ENCODE measurements at regions not wholly inside any gene's neighbourhood (a gene's known extent, or its start where the extent isn't known, plus 50 kb on each side); places are given as distances from the start of the nearest gene placed in this dataset.
"Not testable (repeated sequence)": the region's sequence is repeated elsewhere in the genome, so short reads cannot be mapped to it uniquely, and the experiment has no call there.

DNA sequence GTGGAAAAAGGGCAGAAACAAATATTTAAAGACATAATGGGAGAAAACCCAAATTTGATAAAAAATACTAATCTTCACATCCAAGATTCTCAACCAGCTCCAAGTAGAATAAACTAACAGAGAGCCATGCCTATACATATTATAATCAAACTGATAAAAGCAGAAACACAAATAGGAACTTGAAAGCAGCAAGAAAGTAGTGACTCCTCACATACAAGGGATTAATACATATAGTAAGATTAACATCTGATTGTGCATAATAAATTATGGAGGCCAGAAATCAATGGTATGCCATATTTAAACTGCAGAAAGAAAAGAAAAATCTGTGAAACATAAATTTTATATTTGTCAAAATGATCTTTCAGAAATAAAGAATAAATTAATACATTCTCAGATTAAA lies 454.3 kb upstream of the PCDH10 start:
- DNase-seq, result no peak

DNA sequence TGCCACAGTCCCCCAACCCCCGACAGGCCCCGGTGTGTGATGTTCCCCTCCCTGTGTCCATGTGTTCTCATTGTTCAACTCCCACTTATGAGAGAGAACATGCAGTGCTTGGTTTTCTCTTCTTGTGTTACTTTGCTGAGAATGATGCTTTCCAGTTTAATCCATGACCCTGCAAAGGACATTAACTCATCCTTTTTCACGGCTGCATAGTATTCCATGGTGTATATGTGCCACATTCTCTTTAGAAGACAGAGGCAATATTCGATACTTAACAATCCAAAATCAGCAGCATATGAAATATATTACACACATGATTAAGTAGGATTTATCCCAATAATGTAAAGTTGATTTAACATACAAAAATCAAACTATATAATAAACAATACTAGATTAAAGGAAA lies 451.6 kb upstream of the PCDH10 start:
- not testable (repeated sequence) for DNase-seq

DNA sequence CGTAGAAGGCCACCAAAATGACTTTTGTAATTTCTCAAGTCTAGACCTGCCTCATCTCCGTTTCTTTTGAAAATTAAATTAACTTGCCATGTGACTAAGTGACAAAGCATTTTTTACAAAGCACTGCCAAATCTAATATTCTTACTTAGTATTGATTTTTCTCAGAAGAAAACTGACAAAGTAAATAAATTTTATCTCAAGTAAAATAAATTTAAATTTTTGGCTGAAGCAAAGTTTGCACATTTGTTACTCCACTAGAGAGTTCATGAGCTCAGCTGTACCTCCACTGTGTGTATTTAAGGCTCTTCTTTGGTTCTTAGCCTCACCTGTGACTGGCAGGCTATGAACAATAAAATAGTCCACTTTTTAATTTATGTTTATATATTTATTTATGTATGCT lies 441.1 kb upstream of the PCDH10 start:
- no peak for DNase-seq

DNA sequence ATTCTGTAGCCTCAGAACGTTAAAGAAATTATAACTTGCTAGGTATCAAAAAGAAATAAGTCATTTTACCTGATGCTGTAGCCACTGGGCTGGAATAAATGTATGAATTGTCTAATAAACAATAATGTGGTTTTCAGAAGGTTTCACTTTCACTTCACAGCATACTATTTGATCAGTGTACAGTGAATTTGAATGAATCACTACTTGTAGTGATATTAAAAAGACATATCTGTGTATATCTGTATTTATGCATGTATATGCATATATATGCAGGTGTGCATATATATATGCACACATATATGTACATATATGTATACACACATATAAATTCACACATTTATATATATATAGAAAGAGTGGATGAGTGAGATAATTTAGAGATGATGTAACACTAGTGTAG lies 440.0 kb upstream of the PCDH10 start:
- no peak for DNase-seq

DNA sequence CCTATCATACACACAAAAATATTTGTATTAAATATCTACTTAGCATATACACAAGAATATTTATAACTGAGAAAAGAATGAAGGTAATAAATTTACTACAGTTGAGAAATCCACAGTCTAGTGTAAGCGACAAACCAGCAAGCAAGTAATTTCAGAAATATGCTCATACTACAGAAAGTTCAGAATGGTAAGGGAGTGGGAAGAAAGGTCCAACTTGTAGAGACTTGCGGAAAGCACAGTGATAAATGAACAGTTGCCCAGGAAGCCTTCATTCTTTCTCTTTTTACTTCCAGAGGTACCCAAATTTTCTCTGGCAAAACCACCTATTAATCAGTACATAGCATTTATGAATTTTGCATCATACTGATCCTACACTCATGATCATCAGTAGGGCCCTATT lies 438.1 kb upstream of the PCDH10 start:
- DNase-seq, result no peak

DNA sequence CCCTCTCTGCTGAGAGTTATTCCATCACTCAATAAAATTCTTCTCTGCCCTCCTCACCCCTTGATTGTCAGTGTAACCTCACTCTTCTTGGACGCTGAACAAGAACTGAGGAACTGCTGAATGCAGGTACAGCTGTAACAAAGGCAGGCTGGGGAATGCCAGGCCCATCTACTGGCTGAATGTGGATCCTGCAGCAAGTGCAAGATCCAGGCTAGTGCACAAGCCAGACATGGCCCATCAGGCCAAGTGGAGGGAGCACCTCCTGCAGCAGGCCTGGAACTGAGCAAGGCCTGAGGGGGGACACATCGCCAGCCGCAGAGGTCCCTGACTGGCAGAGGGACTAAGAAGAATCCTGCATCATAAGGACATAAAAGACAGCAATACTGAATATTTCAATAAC lies 411.8 kb upstream of the PCDH10 start:
- no peak for DNase-seq

DNA sequence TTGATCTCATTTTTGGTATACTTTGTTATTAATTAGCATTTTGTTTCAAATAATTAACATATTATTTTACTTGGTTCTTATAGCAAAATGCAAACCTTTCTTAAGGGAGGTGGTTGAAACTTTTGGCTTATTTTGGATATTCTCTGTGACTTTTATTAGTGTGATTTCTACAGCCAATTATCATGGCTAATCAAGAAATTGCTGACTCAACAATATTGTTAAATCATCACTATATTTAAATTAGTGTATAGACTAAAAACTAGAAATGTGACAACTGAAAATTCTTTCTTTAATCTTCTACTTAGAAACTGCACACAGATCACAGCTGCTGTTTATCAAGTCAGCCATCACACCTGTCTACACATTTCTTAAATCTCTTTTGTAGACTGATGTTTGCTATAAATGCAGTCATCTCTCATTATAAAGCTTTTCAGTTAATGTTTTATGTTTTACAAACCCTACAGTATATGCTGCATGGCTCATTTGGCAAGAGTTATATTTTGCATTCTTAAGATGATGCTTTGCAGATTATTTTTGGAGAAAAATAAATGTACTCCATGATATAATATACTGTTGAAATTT lies 389.8 kb upstream of the PCDH10 start:
- no peak for DNase-seq

DNA sequence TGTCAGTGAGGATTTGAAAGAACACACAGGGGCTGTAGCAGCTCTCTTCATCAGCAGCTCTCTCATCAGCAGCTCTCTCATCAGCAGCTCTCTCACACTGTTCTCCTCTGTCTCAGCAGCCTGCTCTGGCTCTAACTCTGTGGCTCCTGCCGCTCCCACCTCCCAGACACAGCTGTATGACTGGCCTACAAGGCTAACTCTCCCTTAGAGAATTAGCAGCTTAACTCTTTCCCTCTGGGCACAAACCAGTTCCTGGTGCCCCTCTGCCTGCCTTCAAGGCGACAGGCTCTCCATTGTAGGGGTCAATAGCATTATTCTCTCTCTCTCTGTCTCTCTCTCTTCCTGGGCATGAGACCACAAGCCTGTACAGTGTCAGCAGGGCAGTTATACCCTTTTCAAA lies 385.6 kb upstream of the PCDH10 start:
- no peak for DNase-seq

DNA sequence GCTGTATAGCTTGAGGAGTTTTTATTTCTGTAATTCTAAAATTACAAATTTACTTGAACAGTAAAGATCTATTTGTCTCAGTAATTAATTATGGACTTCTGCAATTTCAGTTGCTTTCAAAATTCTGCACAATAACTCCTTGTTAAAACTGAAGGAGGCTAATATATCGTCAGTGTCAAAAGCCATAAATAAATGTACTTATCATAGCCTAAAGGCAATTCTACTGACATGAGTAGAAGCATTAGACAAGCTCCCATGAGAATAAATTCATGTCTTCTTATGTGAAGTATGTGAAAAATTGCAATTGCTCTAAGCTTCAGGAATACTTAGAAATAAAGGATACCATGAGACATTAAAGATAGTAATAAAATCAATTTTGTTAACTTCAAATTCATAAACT lies 381.2 kb upstream of the PCDH10 start:
- DNase-seq, result no peak

DNA sequence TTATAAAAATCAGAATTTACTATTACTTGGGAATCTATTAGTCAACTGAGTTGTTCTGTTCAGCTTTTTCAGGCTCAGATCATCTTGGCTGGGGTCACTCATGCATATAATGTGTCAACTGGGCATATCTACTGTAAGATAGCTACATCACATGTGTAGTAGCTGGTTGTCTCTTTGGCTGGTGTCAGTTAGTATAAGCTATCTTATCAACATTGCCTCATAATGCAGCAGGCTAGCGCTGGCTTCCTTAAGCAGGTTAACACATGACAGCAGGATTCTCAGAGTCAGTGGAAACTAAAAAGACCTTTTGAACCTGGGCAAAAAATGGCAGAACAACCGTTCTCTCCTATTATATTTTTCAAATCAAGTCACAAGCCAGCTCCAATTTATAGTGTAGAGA lies 378.3 kb upstream of the PCDH10 start:
- DNase-seq, result no peak

DNA sequence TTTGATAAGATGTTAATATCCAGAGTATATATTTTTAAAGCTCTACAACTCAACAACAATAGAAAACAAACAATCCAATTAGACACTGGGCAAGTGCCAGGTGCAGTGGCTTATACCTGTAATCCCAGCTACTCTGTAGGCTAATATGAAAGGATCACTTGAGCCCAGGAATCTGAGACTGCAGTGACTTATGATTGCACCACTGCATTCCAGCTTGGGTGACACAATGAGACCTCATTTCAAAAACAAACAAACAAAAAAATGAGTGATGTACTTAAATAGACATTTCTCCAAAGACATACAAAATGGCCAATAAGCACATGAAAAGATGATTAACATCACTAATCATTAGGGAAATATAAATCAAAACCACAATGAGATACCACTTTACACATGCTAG lies 356.8 kb upstream of the PCDH10 start:
- no peak for DNase-seq

DNA sequence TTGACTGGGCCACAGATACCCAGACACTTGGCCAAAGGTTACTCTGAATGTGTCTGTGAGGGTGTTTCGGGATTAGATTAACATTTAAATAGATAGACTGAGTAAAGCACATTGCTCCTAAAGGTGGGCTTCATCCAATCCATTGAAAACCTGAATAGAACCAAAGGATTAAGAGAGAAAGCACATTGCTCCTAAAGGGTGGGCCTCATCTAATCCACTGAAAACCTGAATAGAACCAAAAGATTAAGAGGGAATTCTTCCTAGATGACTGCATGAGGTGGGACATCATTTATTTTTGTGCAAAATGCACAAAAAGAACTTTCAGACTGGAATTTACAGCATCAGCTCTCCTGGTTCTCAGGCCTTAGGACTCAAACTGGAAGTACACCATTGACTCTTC lies 351.2 kb upstream of the PCDH10 start:
- DNase-seq, result no peak

DNA sequence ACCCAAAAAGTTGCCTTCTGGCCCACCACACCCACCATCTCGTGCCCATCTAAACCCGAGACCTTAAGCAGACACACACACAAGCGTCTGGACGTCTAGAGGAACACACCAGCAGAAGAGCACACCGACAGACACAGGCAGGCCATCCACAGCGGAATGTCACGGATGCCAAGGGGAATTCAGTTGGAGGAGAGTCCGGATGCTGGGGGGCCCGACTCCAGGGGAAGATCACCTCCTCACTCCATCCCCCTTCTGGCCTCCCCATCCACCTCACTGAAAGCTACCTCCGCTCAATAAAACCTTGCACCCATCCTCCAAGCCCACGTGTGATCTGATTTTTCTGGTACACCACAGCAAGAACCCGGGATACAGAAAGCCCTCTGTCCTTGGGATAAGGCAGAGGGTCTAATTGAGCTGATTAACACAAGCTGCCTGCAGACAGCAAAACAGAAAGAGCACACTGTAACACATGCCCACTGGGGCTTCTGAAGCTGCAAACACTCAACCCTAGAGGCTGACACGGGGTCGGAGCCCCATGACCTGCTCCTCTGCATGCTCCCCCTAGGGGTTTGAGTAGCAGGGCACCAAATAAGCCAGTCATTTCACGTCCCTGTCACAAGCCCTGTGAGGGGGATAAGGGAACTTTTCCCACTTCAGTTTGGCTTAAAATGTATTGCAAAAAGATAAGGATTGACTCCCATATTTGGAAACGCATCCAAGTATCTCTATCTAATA lies 339.6 kb upstream of the PCDH10 start:
- DNase-seq, result no peak

DNA sequence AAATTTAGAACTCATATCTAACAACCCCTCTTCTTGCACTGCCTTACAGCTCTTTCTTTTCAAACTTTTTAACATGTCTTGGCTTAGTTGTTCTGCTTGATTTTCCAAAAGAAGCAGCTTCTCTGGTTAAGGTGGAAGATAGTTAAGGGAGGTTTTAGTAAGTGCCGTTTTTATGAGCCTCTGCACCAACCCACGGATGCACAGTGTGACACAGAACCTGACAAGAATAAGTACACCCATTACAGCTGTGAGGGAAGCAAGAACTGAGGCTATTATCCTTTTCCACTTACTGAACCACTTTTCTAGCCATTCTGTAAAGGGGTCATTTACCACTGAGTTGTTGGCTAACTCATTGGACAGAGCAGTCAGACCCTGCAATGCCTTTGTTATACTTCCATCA lies 336.0 kb upstream of the PCDH10 start:
- not testable (repeated sequence) for DNase-seq

DNA sequence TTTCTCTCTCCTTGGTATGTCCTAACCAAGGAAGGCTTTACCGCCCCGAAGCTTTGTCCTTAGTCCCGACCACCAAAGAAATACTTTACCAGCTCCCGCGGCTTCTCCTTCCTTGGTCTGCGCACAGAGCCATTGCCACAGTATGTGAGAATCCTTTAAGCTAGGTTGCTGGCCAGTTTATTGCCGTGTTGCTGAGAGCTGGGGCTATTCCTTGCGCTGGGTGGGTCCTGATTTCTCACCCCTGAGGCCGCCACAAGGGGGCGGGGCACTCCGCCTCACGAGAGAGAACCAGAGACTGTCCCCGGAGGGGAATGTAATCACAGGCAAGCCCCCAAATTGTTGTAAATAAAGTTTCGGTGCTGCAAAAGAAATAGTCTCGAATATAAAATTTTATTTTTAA lies 331.0 kb upstream of the PCDH10 start:
- DNase-seq, result no peak

DNA sequence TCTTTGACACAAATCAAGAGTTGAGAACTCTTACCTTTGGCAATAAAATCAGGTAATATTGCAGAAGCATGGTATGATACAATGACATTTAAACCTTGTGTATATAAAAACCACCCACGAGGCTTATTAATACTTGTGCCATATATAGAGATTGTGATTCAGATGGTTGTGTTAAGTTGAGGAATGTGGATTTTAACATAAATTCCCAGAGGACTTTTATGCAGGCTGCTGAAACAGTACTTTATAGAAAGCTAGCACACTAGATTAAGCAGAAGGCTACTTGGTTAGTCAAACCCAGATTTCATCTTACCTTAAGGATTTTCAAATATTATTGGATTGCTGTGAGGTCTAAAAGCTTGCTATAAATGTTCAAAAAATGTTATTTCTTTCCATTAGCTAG lies 325.7 kb upstream of the PCDH10 start:
- DNase-seq, result no peak

DNA sequence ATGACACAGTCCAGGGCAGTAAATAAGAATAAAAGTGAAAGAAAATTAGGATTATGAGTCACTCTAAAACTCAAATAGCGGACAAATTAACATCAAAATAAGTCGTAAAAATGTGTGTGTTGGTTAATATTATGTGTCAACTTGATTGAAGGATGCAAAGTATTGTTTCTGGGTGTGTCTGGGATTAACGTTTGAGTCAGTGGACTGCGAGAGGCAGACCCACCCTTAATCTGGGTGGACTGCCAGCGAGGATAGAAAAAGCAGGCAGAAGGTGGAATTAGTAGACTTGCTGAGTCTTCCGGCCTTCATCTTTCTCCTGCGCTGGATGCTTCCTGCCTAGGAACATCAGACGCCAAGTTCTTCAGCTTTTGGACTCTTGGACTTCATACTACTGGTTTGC lies 324.3 kb upstream of the PCDH10 start:
- no peak for DNase-seq

DNA sequence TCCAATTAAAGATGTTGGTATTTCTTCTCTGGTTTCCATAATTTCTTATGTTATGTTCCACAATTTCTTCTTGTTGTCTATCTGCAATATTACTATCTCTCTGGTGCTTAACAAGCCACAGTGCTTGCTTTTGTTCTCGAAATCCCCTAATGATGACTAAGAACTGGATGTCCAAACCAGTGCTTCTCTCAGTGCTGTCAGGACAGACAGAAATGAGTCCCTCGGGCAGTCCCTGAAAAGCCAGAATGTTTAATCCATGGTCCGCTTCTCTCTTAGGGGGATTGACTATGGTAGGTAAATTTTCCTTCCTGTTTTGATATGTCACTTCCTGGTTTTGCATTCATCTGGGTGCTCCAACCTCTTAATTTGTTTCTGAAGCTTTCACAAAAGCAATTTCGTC lies 321.6 kb upstream of the PCDH10 start:
- DNase-seq, result no peak

DNA sequence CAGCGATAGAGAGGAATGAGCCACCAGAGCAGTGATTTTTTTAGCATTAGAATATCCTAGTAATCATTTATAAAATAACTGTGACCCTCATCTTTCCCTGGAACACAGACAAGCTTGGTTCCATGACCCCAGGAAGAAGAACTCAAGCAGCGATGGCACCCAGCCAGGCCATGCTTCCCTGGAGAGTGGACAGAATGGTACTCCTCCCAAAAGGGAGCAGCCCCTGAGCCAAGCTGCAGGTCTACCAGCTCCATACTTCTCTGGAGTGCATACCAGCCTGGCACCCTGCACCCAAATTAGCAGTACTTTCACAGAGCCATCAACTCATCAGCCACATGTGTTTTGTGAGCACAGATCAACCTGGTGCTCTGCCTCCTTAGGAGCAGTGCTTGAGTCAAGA lies 310.9 kb upstream of the PCDH10 start:
- no peak for DNase-seq

DNA sequence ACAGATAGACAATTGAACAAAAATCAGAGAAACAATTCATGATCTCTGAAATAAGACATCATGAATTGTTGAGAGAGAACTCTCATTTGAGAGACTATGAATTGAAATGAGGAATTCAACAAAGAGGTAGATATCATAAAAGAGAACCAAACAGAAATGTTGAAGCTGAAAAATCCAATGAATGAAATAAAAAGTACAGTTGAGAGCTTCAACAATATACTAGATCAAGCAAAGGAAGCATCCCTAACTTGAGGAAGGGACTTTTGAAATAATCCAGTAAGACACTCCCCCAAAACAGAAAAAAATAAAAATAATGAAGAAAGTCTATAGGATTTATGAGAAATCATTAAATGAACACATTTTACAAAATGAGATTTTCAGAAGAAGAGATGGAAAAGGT lies 310.0 kb upstream of the PCDH10 start:
- DNase-seq, result no peak

DNA sequence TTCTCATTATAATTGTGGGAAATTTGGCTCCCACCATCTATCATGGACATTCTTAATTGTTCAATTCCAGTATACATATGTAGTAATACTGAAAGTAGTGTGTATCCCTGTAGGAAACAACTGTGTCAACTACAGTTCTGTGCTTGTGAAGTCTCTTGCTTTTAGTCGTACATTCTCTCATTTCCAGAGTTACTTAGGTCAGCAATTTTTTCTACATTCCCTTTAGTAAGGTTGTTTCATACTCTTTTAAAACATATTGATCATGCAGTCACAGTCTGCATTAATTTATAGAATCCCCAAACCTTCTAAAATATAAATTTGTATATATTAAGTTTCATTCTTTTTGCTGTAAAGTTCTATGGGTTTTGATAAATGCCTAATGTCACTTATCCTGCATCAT lies 289.2 kb upstream of the PCDH10 start:
- no peak for DNase-seq

DNA sequence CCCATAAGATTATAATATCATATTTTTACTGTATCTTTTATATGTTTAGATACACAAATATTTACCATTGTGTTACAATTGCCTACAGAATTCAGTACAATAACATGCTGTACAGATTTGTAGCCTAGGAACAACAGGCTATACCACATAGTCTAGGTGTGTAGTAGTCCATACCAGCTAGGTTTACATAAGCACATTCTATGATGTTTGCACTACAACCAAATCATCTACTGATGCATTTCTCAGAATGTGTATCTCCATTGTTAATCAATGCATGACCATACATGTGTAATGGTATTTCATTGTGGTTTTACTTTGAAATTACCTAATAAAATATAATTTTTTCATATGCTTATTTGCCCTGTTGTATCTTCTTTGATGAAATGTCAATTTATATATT lies 288.1 kb upstream of the PCDH10 start:
- no peak for DNase-seq

DNA sequence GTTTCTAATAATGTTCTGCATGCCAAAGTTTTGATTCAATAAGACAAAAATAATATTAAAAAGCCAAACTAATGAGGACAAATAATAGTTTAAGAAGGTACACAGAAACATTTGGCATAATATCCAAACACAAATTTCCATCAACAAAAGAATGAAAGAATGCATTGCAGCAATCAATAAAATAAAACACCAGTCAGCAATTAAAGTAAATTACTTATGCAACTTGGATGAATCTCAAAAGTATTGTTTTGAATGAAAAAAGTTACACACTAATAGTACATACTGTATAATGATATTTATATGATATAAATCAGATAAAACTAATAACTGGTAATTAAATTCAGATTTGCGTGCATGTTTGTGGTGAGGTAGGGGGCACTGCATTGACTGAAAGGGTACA lies 285.5 kb upstream of the PCDH10 start:
- DNase-seq, result no peak

DNA sequence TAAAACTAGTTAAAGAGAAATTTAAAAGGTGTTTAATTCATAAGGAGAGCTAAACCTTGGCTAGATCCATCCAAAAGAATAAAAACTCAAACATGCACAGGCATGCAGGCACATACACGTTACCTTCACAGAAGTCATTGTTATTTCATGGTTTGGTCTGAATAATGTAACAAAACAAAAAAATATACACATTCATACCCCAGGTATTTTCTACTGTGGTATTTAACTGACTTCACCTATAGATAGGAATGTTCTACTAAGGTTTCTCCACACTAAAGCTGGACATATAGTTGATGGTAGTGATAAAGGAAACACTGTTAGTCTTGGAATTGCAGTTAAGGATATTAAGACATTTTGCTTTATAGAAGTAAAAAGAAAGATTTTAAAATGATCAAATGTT lies 283.6 kb upstream of the PCDH10 start:
- no peak for DNase-seq

DNA sequence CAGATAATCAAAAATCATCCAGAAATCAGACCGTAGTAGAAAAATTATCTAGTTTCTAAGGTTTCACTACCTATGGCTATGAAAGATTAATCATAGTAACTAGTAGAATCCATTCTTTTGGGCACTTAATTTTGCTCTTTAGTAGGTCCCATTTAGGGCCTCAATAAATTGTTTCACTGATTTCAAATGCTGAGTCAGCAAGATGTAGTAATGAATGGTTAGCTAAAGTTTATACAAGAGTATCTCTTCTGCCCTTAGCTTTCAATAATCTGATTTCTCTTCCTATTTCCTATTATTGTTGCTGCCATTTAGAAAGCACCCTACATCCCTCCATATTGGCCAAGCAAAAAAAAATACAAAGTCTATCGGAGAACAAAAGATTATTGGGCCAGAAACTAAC lies 283.2 kb upstream of the PCDH10 start:
- DNase-seq, result no peak

All from NCI-H1105 (cell line).